ENCODE measurements at regions not wholly inside any gene's neighbourhood (a gene's known extent, or its start where the extent isn't known, plus 50 kb on each side); places are given as distances from the start of the nearest gene placed in this dataset.

GRCh38 chr22:34116126-34116525 is 195.8 kb upstream of the LARGE1 start:
- TF ChIP-seq POLR2A (IDR thresholded peaks at IDR 0.05; ENCODE audit: low read depth, low read length) (no peak), POLR2AphosphoS5 (IDR thresholded peaks at IDR 0.05; ENCODE audit: low read depth, low read length) (no peak), TAF1 (IDR thresholded peaks at IDR 0.05; ENCODE audit: low read depth, low read length) (no peak)
